ENCODE measurements at regions not wholly inside any gene's neighbourhood (a gene's known extent, or its start where the extent isn't known, plus 50 kb on each side); places are given as distances from the start of the nearest gene placed in this dataset.

DNA sequence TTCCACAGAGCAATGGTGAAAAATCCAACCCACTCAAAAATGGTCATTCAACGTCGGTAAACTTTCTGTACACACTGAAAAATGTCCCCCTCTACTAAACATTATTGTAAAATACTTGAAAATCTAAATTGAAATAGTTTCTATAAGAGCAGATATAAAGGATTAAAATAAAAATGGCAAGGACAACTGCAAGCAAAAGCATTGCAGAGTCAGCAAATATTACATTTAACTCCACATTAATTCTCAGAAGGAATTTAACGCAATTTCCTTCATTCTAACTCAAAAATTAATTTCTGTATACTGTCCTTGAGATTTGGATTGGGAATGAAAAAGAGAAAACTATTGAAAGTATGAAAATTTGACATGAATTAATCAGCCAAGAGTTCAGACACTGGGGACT lies 64.4 kb upstream of the SSBP2 start:
- TF ChIP-seq, protein P1, sequence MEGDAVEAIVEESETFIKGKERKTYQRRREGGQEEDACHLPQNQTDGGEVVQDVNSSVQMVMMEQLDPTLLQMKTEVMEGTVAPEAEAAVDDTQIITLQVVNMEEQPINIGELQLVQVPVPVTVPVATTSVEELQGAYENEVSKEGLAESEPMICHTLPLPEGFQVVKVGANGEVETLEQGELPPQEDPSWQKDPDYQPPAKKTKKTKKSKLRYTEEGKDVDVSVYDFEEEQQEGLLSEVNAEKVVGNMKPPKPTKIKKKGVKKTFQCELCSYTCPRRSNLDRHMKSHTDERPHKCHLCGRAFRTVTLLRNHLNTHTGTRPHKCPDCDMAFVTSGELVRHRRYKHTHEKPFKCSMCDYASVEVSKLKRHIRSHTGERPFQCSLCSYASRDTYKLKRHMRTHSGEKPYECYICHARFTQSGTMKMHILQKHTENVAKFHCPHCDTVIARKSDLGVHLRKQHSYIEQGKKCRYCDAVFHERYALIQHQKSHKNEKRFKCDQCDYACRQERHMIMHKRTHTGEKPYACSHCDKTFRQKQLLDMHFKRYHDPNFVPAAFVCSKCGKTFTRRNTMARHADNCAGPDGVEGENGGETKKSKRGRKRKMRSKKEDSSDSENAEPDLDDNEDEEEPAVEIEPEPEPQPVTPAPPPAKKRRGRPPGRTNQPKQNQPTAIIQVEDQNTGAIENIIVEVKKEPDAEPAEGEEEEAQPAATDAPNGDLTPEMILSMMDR (IDR thresholded peaks at IDR 0.05) = no peak
- TF ChIP-seq POLR2A (IDR thresholded peaks at IDR 0.05) = no peak

All from testis (tissue), 2 donors.